Brain microvascular endothelial cell (primary cell): ENCODE measurements at regions not wholly inside any gene's neighbourhood (a gene's known extent, or its start where the extent isn't known, plus 50 kb on each side); places are given as distances from the start of the nearest gene placed in this dataset.

Experiments used
- DNase-seq: peaks from one replicate; pipeline ENCODE4 v3.0.0-alpha.2; 2020
- H3K27ac ChIP-seq: fragments of 250-450 bp; sonication (Bioruptor Pico); 2 replicates; pipeline ENCODE4 v1.5.1; 2020; ENCODE audit warnings: mild to moderate bottlenecking, moderate library complexity
- H3K27me3 ChIP-seq: fragments of 250-450 bp; sonication (Bioruptor Pico); replicated peaks from 2 replicates; pipeline ENCODE4 v1.5.1; 2020; ENCODE audit warnings: mild to moderate bottlenecking
- H3K36me3 ChIP-seq: fragments of 250-450 bp; sonication (Bioruptor Pico); replicated peaks from 2 replicates; pipeline ENCODE4 v1.5.1; 2020; ENCODE audit warnings: mild to moderate bottlenecking
- H3K4me3 ChIP-seq: 2 replicates; pipeline ENCODE4 v1.5.1; 2011; ENCODE audit warnings: low read depth, mild to moderate bottlenecking, control low read depth, low read length, moderate library complexity
- in situ Hi-C: cut with HindIII; loops from 2 replicates; pipeline ENCODE4 v1.10.0; 2017; ENCODE audit warnings: low sequenced_read_pairs, low pct_ligation_motif_present
- TF ChIP-seq, protein P1 (sequence below): IDR thresholded peaks from 2 replicates; pipeline ENCODE4 v1.5.1; 2011; ENCODE audit warnings: low read depth, mild to moderate bottlenecking, moderate library complexity, low read length, control low read depth, inconsistent platforms; ENCODE audit errors: missing control alignments

- TF ChIP-seq, protein P1, sequence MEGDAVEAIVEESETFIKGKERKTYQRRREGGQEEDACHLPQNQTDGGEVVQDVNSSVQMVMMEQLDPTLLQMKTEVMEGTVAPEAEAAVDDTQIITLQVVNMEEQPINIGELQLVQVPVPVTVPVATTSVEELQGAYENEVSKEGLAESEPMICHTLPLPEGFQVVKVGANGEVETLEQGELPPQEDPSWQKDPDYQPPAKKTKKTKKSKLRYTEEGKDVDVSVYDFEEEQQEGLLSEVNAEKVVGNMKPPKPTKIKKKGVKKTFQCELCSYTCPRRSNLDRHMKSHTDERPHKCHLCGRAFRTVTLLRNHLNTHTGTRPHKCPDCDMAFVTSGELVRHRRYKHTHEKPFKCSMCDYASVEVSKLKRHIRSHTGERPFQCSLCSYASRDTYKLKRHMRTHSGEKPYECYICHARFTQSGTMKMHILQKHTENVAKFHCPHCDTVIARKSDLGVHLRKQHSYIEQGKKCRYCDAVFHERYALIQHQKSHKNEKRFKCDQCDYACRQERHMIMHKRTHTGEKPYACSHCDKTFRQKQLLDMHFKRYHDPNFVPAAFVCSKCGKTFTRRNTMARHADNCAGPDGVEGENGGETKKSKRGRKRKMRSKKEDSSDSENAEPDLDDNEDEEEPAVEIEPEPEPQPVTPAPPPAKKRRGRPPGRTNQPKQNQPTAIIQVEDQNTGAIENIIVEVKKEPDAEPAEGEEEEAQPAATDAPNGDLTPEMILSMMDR: peak; percentile 28
- DNase-seq: no peak
- in situ Hi-C loops: no loop called here
Measured at GRCh38 chr18:25915907-25916306, 174.5 kb downstream of the SS18 start.

DNA sequence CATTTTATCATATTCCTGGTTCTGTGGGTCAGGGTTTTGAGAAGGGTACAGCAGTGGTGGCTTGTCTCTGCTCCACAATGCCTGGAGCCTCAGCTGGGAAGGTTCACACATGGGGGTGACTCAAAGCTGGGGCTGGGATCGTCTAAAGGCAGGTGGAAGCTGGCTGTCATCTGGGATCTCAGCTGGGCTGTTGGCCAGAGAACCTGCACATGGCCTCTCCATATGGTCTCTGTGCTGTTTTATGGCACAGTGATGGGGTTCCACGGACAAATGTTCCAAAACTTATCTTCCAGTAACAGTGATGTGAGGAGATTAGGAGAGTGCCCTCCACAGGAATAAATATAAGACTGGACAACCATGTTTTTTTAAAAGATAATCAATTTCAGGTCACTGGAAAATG is 191.4 kb downstream of the SS18 start:
- Histone ChIP-seq H3K36me3 (no peaks in the 10 kb centered on the region), H3K4me3 (no peak overlapping the region), H3K27ac (no peak overlapping the region), H3K27me3 (no peaks in the 10 kb centered on the region)
- DNase-seq: no peak
- TF ChIP-seq, protein P1: no peak
- in situ Hi-C loops: no loop called here

More at GRCh38 chr18:25915907-25916306, 174.5 kb downstream of the SS18 start:
- Histone ChIP-seq H3K4me3 (no peak overlapping the region), H3K27me3 (no peaks in the 10 kb centered on the region), H3K36me3 (no peaks in the 10 kb centered on the region), H3K27ac (no peak overlapping the region)

- in situ Hi-C loops: no loop called here
- no peaks in the 10 kb centered on the region for H3K27me3 ChIP-seq
- TF ChIP-seq, protein P1: no peak
- no peaks in the 10 kb centered on the region for H3K36me3 ChIP-seq
- DNase-seq: no peak
- H3K4me3 ChIP-seq: no peak overlapping the region
- no peak overlapping the region for H3K27ac ChIP-seq
Measured at GRCh38 chr18:25896956-25897355, 193.5 kb downstream of the SS18 start.

GRCh38 chr18:25896178-25896780 is 194.1 kb downstream of the SS18 start:
- Histone ChIP-seq H3K27me3 (no peaks in the 10 kb centered on the region), H3K36me3 (no peaks in the 10 kb centered on the region), H3K27ac (no peak overlapping the region), H3K4me3 (no peak overlapping the region)
- TF ChIP-seq, protein P1: peak; percentile 87
- in situ Hi-C loops: no loop called here
- peak; percentile 41 for DNase-seq

DNA sequence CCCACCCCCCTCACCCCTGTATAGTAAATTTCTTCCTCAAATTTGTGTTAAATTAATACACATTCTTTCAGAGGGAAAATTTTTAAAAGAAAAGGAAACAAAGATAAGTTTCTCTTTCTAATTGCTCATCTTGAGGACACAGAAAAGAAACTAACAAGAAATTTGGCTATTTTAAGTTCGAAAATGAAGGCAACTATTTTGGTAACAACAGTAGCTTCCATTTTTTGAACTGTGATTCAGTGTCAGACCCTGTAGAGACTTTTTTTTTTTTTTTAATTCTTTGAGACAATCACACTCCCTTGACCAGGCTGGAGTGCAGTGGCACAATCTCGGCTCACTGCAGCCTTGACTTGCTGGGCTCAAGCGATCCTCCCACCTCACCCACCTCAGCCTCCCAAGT is 194.9 kb downstream of the SS18 start:
- in situ Hi-C loops: no loop called here
- Histone ChIP-seq H3K4me3 (no peak overlapping the region), H3K36me3 (no peaks in the 10 kb centered on the region), H3K27ac (no peak overlapping the region), H3K27me3 (no peaks in the 10 kb centered on the region)
- DNase-seq: no peak
- TF ChIP-seq, protein P1: no peak

DNA sequence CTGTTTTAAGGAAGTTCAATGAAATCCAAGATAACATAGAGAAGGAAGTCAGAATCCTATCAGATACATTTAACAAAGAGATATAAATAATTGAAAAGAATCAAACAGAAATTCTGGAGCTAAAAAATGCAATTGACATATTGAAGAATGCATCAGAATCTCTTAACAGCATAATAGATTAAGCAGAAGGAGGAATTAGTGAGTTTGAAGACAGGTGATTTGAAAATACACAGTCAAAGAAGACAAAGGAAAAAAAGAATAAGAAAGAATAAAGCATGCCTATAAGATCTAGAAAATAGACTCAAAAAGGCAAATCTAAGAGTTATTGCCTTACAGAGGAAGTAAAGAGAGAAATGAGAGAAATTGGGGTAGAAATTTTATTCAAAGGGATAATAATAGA is 204.1 kb downstream of the SS18 start:
- no peak overlapping the region for H3K27ac ChIP-seq
- TF ChIP-seq, protein P1: no peak
- in situ Hi-C loops: no loop called here
- H3K36me3 ChIP-seq: no peaks in the 10 kb centered on the region
- H3K4me3 ChIP-seq: no peak overlapping the region
- DNase-seq: no peak
- H3K27me3 ChIP-seq: no peaks in the 10 kb centered on the region
